Pons (tissue), 1 donor: ENCODE measurements at regions not wholly inside any gene's neighbourhood (a gene's known extent, or its start where the extent isn't known, plus 50 kb on each side); places are given as distances from the start of the nearest gene placed in this dataset.
"Not testable (repeated sequence)": the region's sequence is repeated elsewhere in the genome, so short reads cannot be mapped to it uniquely, and the experiment has no call there.

ENCODE experiments used
- DNase-seq: peaks from one replicate; pipeline ENCODE4 v3.0.0-alpha.2; 2016; ENCODE audit warnings: low spot score

- DNase-seq = not testable (repeated sequence)
Observed at GRCh38 chr10:15921423-15921945, 61.2 kb upstream of the MINDY3 start.

GRCh38 chr10:15931376-15931775, 71.1 kb upstream of the MINDY3 start:
- DNase-seq = no peak

- DNase-seq = not testable (repeated sequence)
Observed at GRCh38 chr10:15939543-15939942, 79.2 kb upstream of the MINDY3 start.

- peak; percentile 1 for DNase-seq
Observed at GRCh38 chr10:15943426-15943825, 83.1 kb upstream of the MINDY3 start.

- DNase-seq = no peak
Observed at GRCh38 chr10:15954188-15954587, 93.9 kb upstream of the MINDY3 start.

- no peak for DNase-seq
Observed at GRCh38 chr10:15960277-15960676, 100.0 kb upstream of the MINDY3 start.

GRCh38 chr10:15972736-15973135, 112.4 kb upstream of the MINDY3 start:
- DNase-seq = not testable (repeated sequence)

- no peak for DNase-seq
Observed at GRCh38 chr10:15985690-15986089, 125.4 kb upstream of the MINDY3 start.

GRCh38 chr10:15990535-15991129, 130.3 kb upstream of the MINDY3 start:
- no peak for DNase-seq

GRCh38 chr10:15997313-15997712, 137.0 kb upstream of the MINDY3 start:
- no peak for DNase-seq

GRCh38 chr10:16001581-16001980, 141.3 kb upstream of the MINDY3 start:
- no peak for DNase-seq

- no peak for DNase-seq
Observed at GRCh38 chr10:16009785-16010184, 149.5 kb upstream of the MINDY3 start.

- DNase-seq = no peak
Observed at GRCh38 chr10:16011548-16011947, 151.2 kb upstream of the MINDY3 start.

GRCh38 chr10:16014469-16014868, 154.2 kb upstream of the MINDY3 start:
- DNase-seq = no peak

- DNase-seq = no peak
Observed at GRCh38 chr10:16016688-16017087, 156.4 kb upstream of the MINDY3 start.

- no peak for DNase-seq
Observed at GRCh38 chr10:16020836-16021235, 160.5 kb upstream of the MINDY3 start.

GRCh38 chr10:16026832-16027231, 166.5 kb upstream of the MINDY3 start:
- not testable (repeated sequence) for DNase-seq

- DNase-seq = no peak
Observed at GRCh38 chr10:16030562-16030961, 170.3 kb upstream of the MINDY3 start.

GRCh38 chr10:16049050-16049449, 188.7 kb upstream of the MINDY3 start:
- no peak for DNase-seq

- no peak for DNase-seq
Observed at GRCh38 chr10:16049782-16050181, 189.5 kb upstream of the MINDY3 start.

GRCh38 chr10:16063350-16063749, 203.0 kb upstream of the MINDY3 start:
- no peak for DNase-seq

- not testable (repeated sequence) for DNase-seq
Observed at GRCh38 chr10:16083551-16083950, 223.2 kb upstream of the MINDY3 start.

- no peak for DNase-seq
Observed at GRCh38 chr10:16105082-16105481, 244.8 kb upstream of the MINDY3 start.
